Panc1 (cell line): ENCODE measurements at regions not wholly inside any gene's neighbourhood (a gene's known extent, or its start where the extent isn't known, plus 50 kb on each side); places are given as distances from the start of the nearest gene placed in this dataset.

Experiments used
- ATAC-seq: fragments of 200-7000 bp; cut with Tn5 transposase; 2 replicates; pipeline ENCODE4 v1.9.1; 2020; ENCODE audit warnings: mild to moderate bottlenecking, moderate library complexity
- BruUV-seq: library from RNA; stranded (reverse); fragments of 400-500 nt; replicated peaks from 2 replicates; lab custom pipeline; 2021; lab: Mats Ljungman, UMichigan
- CTCF ChIA-PET: fragments of 300-600 bp; sonication (Branson Sonifier 250); formaldehyde crosslinking; loops from one replicate; lab custom pipeline; 2022; ENCODE audit warnings: antibody characterized with exemption; lab: Charles Lee
- POLR2A ChIA-PET: fragments of 300-600 bp; sonication (Branson Sonifier 250); formaldehyde crosslinking; loops from one replicate; lab custom pipeline; 2022; ENCODE audit warnings: antibody characterized with exemption; lab: Charles Lee
- DNase-seq: peaks from one replicate; pipeline ENCODE4 v3.0.0-alpha.2; 2010; ENCODE audit warnings: low read depth, low spot score
- H3K27ac ChIP-seq: 2 replicates; pipeline ENCODE4 v1.5.1; 2011; ENCODE audit warnings: mild to moderate bottlenecking, low read length, inconsistent platforms
- H3K27me3 ChIP-seq: fragments of 200-500 bp; sonication (Bioruptor generic); 2 replicates; pipeline ENCODE4 v1.6.0; 2014; ENCODE audit warnings: low read length, inconsistent platforms; ENCODE audit not compliant: control insufficient read depth, insufficient read depth
- H3K36me3 ChIP-seq: fragments of 200-500 bp; sonication (Bioruptor generic); 2 replicates; pipeline ENCODE4 v1.5.1; 2014; ENCODE audit warnings: inconsistent platforms, mild to moderate bottlenecking, low read length, moderate library complexity; ENCODE audit not compliant: control insufficient read depth, insufficient read depth
- H3K4me1 ChIP-seq: 2 replicates; pipeline ENCODE4 v1.5.1; 2011; ENCODE audit warnings: inconsistent platforms, mild to moderate bottlenecking, low read length, moderate library complexity; ENCODE audit not compliant: control insufficient read depth, insufficient read depth
- H3K4me3 ChIP-seq, 2 experiments: 2 replicates each; pipeline ENCODE4 v1.5.1; 2011 to 2012; ENCODE audit warnings: low read depth in 2 of 2, low read length in 2 of 2, mild to moderate bottlenecking in 2 of 2, inconsistent platforms in 1 of 2, moderate library complexity in 1 of 2
- H3K9me3 ChIP-seq: fragments of 200-500 bp; sonication (Bioruptor generic); 2 replicates; pipeline ENCODE4 v1.5.1; 2014; ENCODE audit warnings: low read depth, mild to moderate bottlenecking, inconsistent platforms, low read length, moderate library complexity; ENCODE audit not compliant: control insufficient read depth, insufficient read depth
- POLR2AphosphoS5 ChIP-seq: IDR thresholded peaks from 2 replicates; pipeline ENCODE4 v1.6.1; 2012; ENCODE audit warnings: mild to moderate bottlenecking, low read depth, low read length, moderate library complexity
- SIN3A ChIP-seq: IDR thresholded peaks from 2 replicates; pipeline ENCODE4 v1.6.1; 2012; ENCODE audit warnings: low read depth, mild to moderate bottlenecking, low read length, moderate library complexity, borderline replicate concordance; ENCODE audit not compliant: insufficient read depth
- TCF7L2 ChIP-seq: IDR thresholded peaks from 2 replicates; pipeline ENCODE4 v1.6.1; 2011; ENCODE audit warnings: mild to moderate bottlenecking, low read depth, low read length, inconsistent platforms
- in situ Hi-C: cut with HindIII; loops from 2 replicates; pipeline ENCODE4 v1.10.0; 2016; ENCODE audit warnings: low sequenced_read_pairs, low pct_unique_long_range_greater_than_20kb
- intact Hi-C: fragments of 100-400 bp; cut with micrococcal nuclease; formaldehyde crosslinking; loops from one replicate; pipeline ENCODE4 v1.10.0; 2022; ENCODE audit not compliant: unreplicated experiment
- TF ChIP-seq, protein P1 (sequence below), 2 experiments: IDR thresholded peaks; 2 replicates each; pipeline ENCODE4 v1.6.1; 2011 to 2012; ENCODE audit warnings: low read depth in 2 of 2, control low read depth in 1 of 2, low read length in 1 of 2, mild to moderate bottlenecking in 1 of 2, moderate library complexity in 1 of 2; ENCODE audit not compliant: insufficient read depth in 1 of 2
- TF ChIP-seq, protein P2 (sequence below): fragments of 450-650 bp; IDR thresholded peaks from 2 replicates; pipeline ENCODE4 v1.5.1; 2017; ENCODE audit warnings: mild to moderate bottlenecking

DNA sequence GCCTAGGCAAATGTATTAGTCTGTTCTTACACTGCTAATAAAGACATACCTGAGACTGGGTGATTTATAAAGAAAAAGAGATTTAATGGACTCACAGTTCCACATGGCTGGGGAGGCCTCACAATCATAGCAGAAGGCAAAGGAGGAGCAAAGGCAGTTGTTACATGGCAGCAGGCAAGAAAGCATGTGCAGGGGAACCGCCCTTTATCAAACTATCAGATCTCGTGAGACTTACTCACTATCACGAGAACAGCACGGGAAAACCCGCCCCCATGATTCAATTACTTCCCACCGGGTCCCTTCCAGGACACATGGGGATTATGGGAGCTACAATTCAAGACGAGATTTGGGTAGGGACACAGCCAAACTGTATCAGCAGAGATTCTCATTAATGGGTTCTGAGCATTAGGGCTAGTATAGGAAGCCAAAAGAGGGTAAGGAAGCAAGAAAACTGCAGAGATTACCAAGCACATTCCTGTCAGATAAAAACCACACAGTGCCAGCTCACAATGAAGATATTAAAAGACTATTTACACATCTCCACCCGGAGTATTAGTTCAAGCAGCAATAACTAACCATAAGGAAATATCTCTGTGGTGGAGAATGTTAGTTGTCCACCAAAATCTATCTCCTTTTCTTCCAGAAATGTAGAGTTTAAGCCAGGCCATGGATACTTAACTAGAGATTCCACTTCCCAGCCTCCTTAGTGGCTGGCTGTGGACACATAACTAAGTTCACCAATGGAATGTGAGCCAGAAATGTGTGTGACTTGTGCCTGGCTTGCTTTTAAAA, 61.2 kb upstream of the HOPX start:
- DNase-seq (no peak), ATAC-seq (no peak)
- H3K4me1 ChIP-seq: no peaks in the 10 kb centered on the region; the same call in 1 of the 2 replicates
- ChIA-PET CTCF (no interaction called here), POLR2A (no interaction called here)
- BruUV-seq: no TSS peak
- no peaks in the 10 kb centered on the region for H3K9me3 ChIP-seq
- no peak overlapping the region for H3K27ac ChIP-seq
- TF ChIP-seq POLR2AphosphoS5 (no peak), SIN3A (no peak), TCF7L2 (no peak)
- TF ChIP-seq, protein P1, sequence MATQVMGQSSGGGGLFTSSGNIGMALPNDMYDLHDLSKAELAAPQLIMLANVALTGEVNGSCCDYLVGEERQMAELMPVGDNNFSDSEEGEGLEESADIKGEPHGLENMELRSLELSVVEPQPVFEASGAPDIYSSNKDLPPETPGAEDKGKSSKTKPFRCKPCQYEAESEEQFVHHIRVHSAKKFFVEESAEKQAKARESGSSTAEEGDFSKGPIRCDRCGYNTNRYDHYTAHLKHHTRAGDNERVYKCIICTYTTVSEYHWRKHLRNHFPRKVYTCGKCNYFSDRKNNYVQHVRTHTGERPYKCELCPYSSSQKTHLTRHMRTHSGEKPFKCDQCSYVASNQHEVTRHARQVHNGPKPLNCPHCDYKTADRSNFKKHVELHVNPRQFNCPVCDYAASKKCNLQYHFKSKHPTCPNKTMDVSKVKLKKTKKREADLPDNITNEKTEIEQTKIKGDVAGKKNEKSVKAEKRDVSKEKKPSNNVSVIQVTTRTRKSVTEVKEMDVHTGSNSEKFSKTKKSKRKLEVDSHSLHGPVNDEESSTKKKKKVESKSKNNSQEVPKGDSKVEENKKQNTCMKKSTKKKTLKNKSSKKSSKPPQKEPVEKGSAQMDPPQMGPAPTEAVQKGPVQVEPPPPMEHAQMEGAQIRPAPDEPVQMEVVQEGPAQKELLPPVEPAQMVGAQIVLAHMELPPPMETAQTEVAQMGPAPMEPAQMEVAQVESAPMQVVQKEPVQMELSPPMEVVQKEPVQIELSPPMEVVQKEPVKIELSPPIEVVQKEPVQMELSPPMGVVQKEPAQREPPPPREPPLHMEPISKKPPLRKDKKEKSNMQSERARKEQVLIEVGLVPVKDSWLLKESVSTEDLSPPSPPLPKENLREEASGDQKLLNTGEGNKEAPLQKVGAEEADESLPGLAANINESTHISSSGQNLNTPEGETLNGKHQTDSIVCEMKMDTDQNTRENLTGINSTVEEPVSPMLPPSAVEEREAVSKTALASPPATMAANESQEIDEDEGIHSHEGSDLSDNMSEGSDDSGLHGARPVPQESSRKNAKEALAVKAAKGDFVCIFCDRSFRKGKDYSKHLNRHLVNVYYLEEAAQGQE (IDR thresholded peaks at IDR 0.05; ENCODE audit: insufficient read depth in 1 of 2, low read depth in 2 of 2, low read length in 1 of 2): no peak
- TF ChIP-seq, protein P2, sequence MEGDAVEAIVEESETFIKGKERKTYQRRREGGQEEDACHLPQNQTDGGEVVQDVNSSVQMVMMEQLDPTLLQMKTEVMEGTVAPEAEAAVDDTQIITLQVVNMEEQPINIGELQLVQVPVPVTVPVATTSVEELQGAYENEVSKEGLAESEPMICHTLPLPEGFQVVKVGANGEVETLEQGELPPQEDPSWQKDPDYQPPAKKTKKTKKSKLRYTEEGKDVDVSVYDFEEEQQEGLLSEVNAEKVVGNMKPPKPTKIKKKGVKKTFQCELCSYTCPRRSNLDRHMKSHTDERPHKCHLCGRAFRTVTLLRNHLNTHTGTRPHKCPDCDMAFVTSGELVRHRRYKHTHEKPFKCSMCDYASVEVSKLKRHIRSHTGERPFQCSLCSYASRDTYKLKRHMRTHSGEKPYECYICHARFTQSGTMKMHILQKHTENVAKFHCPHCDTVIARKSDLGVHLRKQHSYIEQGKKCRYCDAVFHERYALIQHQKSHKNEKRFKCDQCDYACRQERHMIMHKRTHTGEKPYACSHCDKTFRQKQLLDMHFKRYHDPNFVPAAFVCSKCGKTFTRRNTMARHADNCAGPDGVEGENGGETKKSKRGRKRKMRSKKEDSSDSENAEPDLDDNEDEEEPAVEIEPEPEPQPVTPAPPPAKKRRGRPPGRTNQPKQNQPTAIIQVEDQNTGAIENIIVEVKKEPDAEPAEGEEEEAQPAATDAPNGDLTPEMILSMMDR: no peak
- H3K36me3 ChIP-seq: no peaks in the 10 kb centered on the region
- no peak overlapping the region for H3K4me3 ChIP-seq
- intact Hi-C loops: no loop called here
- in situ Hi-C loops: no loop called here
- no peaks in the 10 kb centered on the region for H3K27me3 ChIP-seq

GRCh38 chr4:56741595-56741994, 60.5 kb upstream of the HOPX start:
- ChIA-PET CTCF (no interaction called here), POLR2A (no interaction called here)
- Histone ChIP-seq H3K27ac (no peak overlapping the region), H3K36me3 (no peaks in the 10 kb centered on the region), H3K4me3 (no peak overlapping the region), H3K27me3 (no peaks in the 10 kb centered on the region), H3K9me3 (no peaks in the 10 kb centered on the region), H3K4me1 (no peaks in the 10 kb centered on the region; the same call in 1 of the 2 replicates)
- ATAC-seq (no peak), DNase-seq (no peak)
- TF ChIP-seq POLR2AphosphoS5 (no peak), TCF7L2 (no peak), SIN3A (no peak)
- TF ChIP-seq, protein P2: no peak
- TF ChIP-seq, protein P1 (IDR thresholded peaks at IDR 0.05; ENCODE audit: insufficient read depth in 1 of 2, low read depth in 2 of 2, low read length in 1 of 2): no peak
- intact Hi-C loops: no loop called here
- no TSS peak for BruUV-seq
- in situ Hi-C loops: no loop called here
